ENCODE measurements at regions not wholly inside any gene's neighbourhood (a gene's known extent, or its start where the extent isn't known, plus 50 kb on each side); places are given as distances from the start of the nearest gene placed in this dataset.

DNA sequence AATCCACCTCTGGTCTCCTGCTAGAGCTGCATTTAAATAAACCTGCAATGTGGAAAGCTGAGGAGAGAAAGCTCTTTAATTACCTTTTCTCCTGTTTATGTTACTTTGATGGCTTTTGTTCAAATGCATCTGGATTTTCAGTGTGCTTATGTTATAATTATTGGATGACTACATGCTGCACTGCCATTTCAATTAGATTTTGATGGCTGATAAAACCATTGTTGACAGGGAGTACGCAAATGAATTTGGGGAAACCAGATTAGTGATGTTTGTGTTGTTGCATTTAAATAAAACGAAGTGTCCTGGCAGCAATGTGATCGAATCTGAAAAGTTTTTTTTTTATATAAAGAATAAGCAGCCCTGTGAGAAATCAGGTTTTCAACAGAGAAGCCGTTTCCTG lies 799.8 kb downstream of the DIAPH3 start:
- TF ChIP-seq, protein P1, sequence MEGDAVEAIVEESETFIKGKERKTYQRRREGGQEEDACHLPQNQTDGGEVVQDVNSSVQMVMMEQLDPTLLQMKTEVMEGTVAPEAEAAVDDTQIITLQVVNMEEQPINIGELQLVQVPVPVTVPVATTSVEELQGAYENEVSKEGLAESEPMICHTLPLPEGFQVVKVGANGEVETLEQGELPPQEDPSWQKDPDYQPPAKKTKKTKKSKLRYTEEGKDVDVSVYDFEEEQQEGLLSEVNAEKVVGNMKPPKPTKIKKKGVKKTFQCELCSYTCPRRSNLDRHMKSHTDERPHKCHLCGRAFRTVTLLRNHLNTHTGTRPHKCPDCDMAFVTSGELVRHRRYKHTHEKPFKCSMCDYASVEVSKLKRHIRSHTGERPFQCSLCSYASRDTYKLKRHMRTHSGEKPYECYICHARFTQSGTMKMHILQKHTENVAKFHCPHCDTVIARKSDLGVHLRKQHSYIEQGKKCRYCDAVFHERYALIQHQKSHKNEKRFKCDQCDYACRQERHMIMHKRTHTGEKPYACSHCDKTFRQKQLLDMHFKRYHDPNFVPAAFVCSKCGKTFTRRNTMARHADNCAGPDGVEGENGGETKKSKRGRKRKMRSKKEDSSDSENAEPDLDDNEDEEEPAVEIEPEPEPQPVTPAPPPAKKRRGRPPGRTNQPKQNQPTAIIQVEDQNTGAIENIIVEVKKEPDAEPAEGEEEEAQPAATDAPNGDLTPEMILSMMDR (IDR thresholded peaks at IDR 0.05): no peak
- intact Hi-C loops (cut with micrococcal nuclease): no loop called here
- Mint-ChIP-seq H3K27ac (no peak overlapping the region), H3K9me3 (no peaks in the 10 kb centered on the region), H3K4me3 (no peak overlapping the region), H3K36me3 (ENCODE audit: low read depth) (no peaks in the 10 kb centered on the region), H3K27me3 (peaks cover 7% of the 10 kb centered on the region), H3K4me1 (ENCODE audit: low read depth) (no peaks in the 10 kb centered on the region)
- CTCF ChIA-PET: no interaction called here
- POLR2A ChIA-PET: no interaction called here
- DNase-seq (no peak), ATAC-seq (no peak)

- H3K4me1 Mint-ChIP-seq (ENCODE audit: low read depth): no peaks in the 10 kb centered on the region
- no peaks in the 10 kb centered on the region for H3K36me3 Mint-ChIP-seq (ENCODE audit: low read depth)
- no peak overlapping the region for H3K27ac Mint-ChIP-seq
Measured at GRCh38 chr13:59364641-59365085, 799.1 kb downstream of the DIAPH3 start.

DNA sequence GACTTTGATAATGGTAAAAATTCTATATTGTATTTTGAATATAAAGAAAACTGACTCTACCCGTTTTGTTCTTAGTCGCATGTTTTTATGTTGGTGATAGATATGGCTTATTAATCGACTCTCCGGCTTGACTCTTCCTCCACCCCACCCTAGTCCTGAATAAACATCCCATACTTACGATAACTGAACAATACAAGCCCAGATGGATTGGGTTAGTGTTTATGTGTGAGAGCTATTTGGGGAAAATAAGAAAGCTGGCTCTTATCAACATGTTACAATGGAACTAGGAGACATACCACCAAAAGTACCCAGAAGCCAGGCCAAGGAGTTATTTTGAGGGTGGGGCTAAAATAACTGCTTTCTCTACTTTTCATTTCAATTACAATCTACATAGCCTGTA lies 796.3 kb downstream of the DIAPH3 start:
- DNase-seq: no peak
- no peak overlapping the region for H3K27ac Mint-ChIP-seq
- ChIA-PET CTCF (no interaction called here), POLR2A (no interaction called here)
- H3K4me1 Mint-ChIP-seq (ENCODE audit: low read depth): no peaks in the 10 kb centered on the region
- H3K36me3 Mint-ChIP-seq (ENCODE audit: low read depth): no peaks in the 10 kb centered on the region
- no peak for ATAC-seq
- intact Hi-C loops (cut with micrococcal nuclease): no loop called here
- peaks cover 7% of the 10 kb centered on the region for H3K27me3 Mint-ChIP-seq
- no peaks in the 10 kb centered on the region for H3K9me3 Mint-ChIP-seq
- TF ChIP-seq, protein P1 (IDR thresholded peaks at IDR 0.05): no peak
- H3K4me3 Mint-ChIP-seq: no peak overlapping the region

More at GRCh38 chr13:59364641-59365085, 799.1 kb downstream of the DIAPH3 start:
- H3K4me3 Mint-ChIP-seq: no peak overlapping the region
- ATAC-seq: no peak
- intact Hi-C loops (cut with micrococcal nuclease): no loop called here
- ChIA-PET POLR2A (no interaction called here), CTCF (no interaction called here)
- DNase-seq: no peak
- H3K27me3 Mint-ChIP-seq: peaks cover 7% of the 10 kb centered on the region
- TF ChIP-seq, protein P1 (IDR thresholded peaks at IDR 0.05): no peak
- no peaks in the 10 kb centered on the region for H3K9me3 Mint-ChIP-seq

DNA sequence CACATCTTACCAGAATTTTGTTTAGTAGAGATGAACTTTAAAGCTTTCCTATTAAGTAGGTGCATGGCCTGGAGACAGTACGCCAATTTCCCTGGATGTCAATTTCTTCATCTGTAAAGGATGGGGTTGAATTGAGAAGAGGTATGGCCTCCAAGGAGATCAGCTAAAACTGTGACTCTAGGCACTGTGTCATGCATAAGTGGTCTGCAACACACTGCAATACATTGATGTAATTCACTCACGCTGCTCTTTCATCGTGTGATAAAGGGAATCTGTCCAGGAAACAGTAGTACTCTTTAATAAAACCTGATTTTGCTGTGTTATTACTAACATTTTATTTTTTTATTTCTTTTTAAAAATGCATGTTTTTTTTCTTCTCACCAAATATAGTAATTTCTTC lies 795.8 kb downstream of the DIAPH3 start:
- TF ChIP-seq, protein P1 (IDR thresholded peaks at IDR 0.05): no peak
- peaks cover 7% of the 10 kb centered on the region for H3K27me3 Mint-ChIP-seq
- CTCF ChIA-PET: no interaction called here
- ATAC-seq (no peak), DNase-seq (no peak)
- H3K9me3 Mint-ChIP-seq: no peaks in the 10 kb centered on the region
- intact Hi-C loops (cut with micrococcal nuclease): no loop called here
- no peak overlapping the region for H3K27ac Mint-ChIP-seq
- POLR2A ChIA-PET: no interaction called here
- no peak overlapping the region for H3K4me3 Mint-ChIP-seq
- H3K36me3 Mint-ChIP-seq (ENCODE audit: low read depth): no peaks in the 10 kb centered on the region
- H3K4me1 Mint-ChIP-seq (ENCODE audit: low read depth): no peaks in the 10 kb centered on the region

- intact Hi-C loops (cut with micrococcal nuclease): no loop called here
- no peaks in the 10 kb centered on the region for H3K36me3 Mint-ChIP-seq (ENCODE audit: low read depth)
- DNase-seq (no peak), ATAC-seq (no peak)
- no peak overlapping the region for H3K4me3 Mint-ChIP-seq
- no peaks in the 10 kb centered on the region for H3K9me3 Mint-ChIP-seq
- H3K4me1 Mint-ChIP-seq (ENCODE audit: low read depth): no peaks in the 10 kb centered on the region
- H3K27ac Mint-ChIP-seq: no peak overlapping the region
- ChIA-PET POLR2A (no interaction called here), CTCF (no interaction called here)
- H3K27me3 Mint-ChIP-seq: peaks cover 7% of the 10 kb centered on the region
- TF ChIP-seq, protein P1 (IDR thresholded peaks at IDR 0.05): no peak
Measured at GRCh38 chr13:59368693-59369092, 795.0 kb downstream of the DIAPH3 start.

Measured in activated CD8-positive, alpha-beta T cell treated with anti-CD3 and anti-CD28 coated beads for 36 hours (primary cell).